KMS-11 (cell line): ENCODE measurements at regions not wholly inside any gene's neighbourhood (a gene's known extent, or its start where the extent isn't known, plus 50 kb on each side); places are given as distances from the start of the nearest gene placed in this dataset.

Source experiments
- H2AFZ ChIP-seq: fragments of 200-600 bp; sonication (generic); 2 replicates; pipeline ENCODE4 v1.6.1; 2016; ENCODE audit warnings: antibody characterized with exemption, mixed run types, low read depth
- H3K27ac ChIP-seq: fragments of 200-600 bp; sonication (generic); 2 replicates; pipeline ENCODE4 v1.6.1; 2016; ENCODE audit warnings: mild to moderate bottlenecking, mixed run types
- H3K27me3 ChIP-seq: fragments of 200-600 bp; sonication (generic); 2 replicates; pipeline ENCODE4 v1.6.1; 2017; ENCODE audit warnings: mild to moderate bottlenecking, low read depth, mixed run types, moderate library complexity; ENCODE audit not compliant: insufficient read depth
- H3K36me3 ChIP-seq: fragments of 200-600 bp; sonication (generic); 2 replicates; pipeline ENCODE4 v1.6.1; 2017; ENCODE audit warnings: mild to moderate bottlenecking, mixed run types; ENCODE audit not compliant: insufficient read depth
- H3K4me1 ChIP-seq: fragments of 200-600 bp; sonication (generic); 2 replicates; pipeline ENCODE4 v1.6.1; 2016; ENCODE audit warnings: mild to moderate bottlenecking, low read depth, mixed run types; ENCODE audit not compliant: poor library complexity, severe bottlenecking
- H3K4me2 ChIP-seq: fragments of 200-600 bp; sonication (generic); 2 replicates; pipeline ENCODE4 v1.7.0; 2016; ENCODE audit warnings: mild to moderate bottlenecking, mixed run types
- H3K4me3 ChIP-seq: fragments of 200-600 bp; sonication (generic); IDR thresholded peaks from 2 replicates; pipeline ENCODE4 v1.6.1; 2017; ENCODE audit warnings: low read depth, low read length, mixed read lengths; ENCODE audit not compliant: insufficient read depth
- H3K79me2 ChIP-seq: fragments of 200-600 bp; sonication (generic); 2 replicates; pipeline ENCODE4 v1.6.1; 2016; ENCODE audit warnings: low read depth, mixed run types; ENCODE audit not compliant: insufficient read depth
- H3K9ac ChIP-seq: fragments of 200-600 bp; sonication (generic); 2 replicates; pipeline ENCODE4 v1.6.1; 2016; ENCODE audit warnings: mild to moderate bottlenecking, mixed run types
- H4K20me1 ChIP-seq: fragments of 200-600 bp; sonication (generic); 2 replicates; pipeline ENCODE4 v1.6.1; 2016; ENCODE audit warnings: mild to moderate bottlenecking, mixed run types; ENCODE audit not compliant: insufficient read depth
- CTCF ChIP-seq: fragments of 200-600 bp; sonication (generic); conservative IDR thresholded peaks from 2 replicates; pipeline ENCODE4 v1.6.1; 2017; ENCODE audit warnings: low read depth, mild to moderate bottlenecking, antibody characterized with exemption, low read length, moderate library complexity, mixed read lengths

GRCh38 chr6:9040718-9041117 lies 605.4 kb upstream of the SLC35B3 start:
- H3K4me2 ChIP-seq: no peak overlapping the region
- no peak overlapping the region for H3K9ac ChIP-seq
- no peaks in the 10 kb centered on the region for H3K4me1 ChIP-seq
- H3K27me3 ChIP-seq: no peaks in the 10 kb centered on the region
- no peak for TF ChIP-seq CTCF
- no peak overlapping the region for H3K27ac ChIP-seq
- no peak overlapping the region for H3K4me3 ChIP-seq
- H3K79me2 ChIP-seq: no peaks in the 10 kb centered on the region
- no peak overlapping the region for H2AFZ ChIP-seq
- no peaks in the 10 kb centered on the region for H4K20me1 ChIP-seq
- no peaks in the 10 kb centered on the region for H3K36me3 ChIP-seq

GRCh38 chr6:9039258-9039657 lies 603.9 kb upstream of the SLC35B3 start:
- Histone ChIP-seq H3K27ac (no peak overlapping the region), H3K4me3 (no peak overlapping the region), H3K27me3 (no peaks in the 10 kb centered on the region), H3K9ac (no peak overlapping the region), H4K20me1 (no peaks in the 10 kb centered on the region), H2AFZ (no peak overlapping the region), H3K36me3 (no peaks in the 10 kb centered on the region), H3K4me1 (no peaks in the 10 kb centered on the region), H3K79me2 (no peaks in the 10 kb centered on the region), H3K4me2 (no peak overlapping the region)
- TF ChIP-seq CTCF: no peak

- no peaks in the 10 kb centered on the region for H3K27me3 ChIP-seq
- H3K36me3 ChIP-seq: no peaks in the 10 kb centered on the region
- H3K4me2 ChIP-seq: no peak overlapping the region
- no peak overlapping the region for H3K4me3 ChIP-seq
- no peak overlapping the region for H3K27ac ChIP-seq
- H3K4me1 ChIP-seq: no peaks in the 10 kb centered on the region
- TF ChIP-seq CTCF: no peak
- no peaks in the 10 kb centered on the region for H4K20me1 ChIP-seq
- no peak overlapping the region for H3K9ac ChIP-seq
- H2AFZ ChIP-seq: no peak overlapping the region
- H3K79me2 ChIP-seq: no peaks in the 10 kb centered on the region
Observed at GRCh38 chr6:9028086-9028485, 592.7 kb upstream of the SLC35B3 start.

- H3K4me1 ChIP-seq: no peaks in the 10 kb centered on the region
Observed at GRCh38 chr6:9025796-9026394, 590.5 kb upstream of the SLC35B3 start.

More at GRCh38 chr6:9025796-9026394, 590.5 kb upstream of the SLC35B3 start:
- no peak overlapping the region for H2AFZ ChIP-seq
- no peak overlapping the region for H3K9ac ChIP-seq
- no peak overlapping the region for H3K4me3 ChIP-seq
- no peaks in the 10 kb centered on the region for H3K36me3 ChIP-seq
- H3K4me2 ChIP-seq: no peak overlapping the region
- H4K20me1 ChIP-seq: no peaks in the 10 kb centered on the region
- no peak overlapping the region for H3K27ac ChIP-seq
- TF ChIP-seq CTCF: no peak
- no peaks in the 10 kb centered on the region for H3K27me3 ChIP-seq
- H3K79me2 ChIP-seq: no peaks in the 10 kb centered on the region
